HUDEP-2 (cell line): ENCODE measurements at regions not wholly inside any gene's neighbourhood (a gene's known extent, or its start where the extent isn't known, plus 50 kb on each side); places are given as distances from the start of the nearest gene placed in this dataset.
"Not testable (repeated sequence)": the region's sequence is repeated elsewhere in the genome, so short reads cannot be mapped to it uniquely, and the experiment has no call there.

ENCODE experiments used
- DNase-seq, 76 experiments: peaks; one replicate each; lab custom pipeline; 2025; ENCODE audit not compliant: unreplicated experiment in 76 of 76; lab: John Stamatoyannopoulos, UW

DNA sequence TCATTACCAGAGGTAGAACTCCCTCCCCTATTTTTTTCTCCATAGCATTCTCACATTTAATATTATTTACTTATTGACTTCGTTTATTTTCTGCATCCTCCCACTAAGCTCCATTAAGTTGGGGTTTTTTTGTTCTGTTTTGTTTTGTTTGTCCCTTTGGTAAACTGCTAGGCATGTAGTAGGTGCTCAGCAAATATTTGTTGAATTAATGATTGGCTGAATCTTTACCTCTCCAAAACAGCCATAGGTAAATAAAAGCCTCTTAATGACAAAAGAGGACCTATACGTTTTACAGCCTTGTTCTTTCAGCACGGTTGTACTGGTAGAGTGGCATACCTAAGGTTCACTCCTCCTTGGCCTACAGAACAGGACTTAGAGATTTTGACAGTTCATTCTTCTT lies 52.0 kb downstream of the PRORP start:
- no peak for DNase-seq

DNA sequence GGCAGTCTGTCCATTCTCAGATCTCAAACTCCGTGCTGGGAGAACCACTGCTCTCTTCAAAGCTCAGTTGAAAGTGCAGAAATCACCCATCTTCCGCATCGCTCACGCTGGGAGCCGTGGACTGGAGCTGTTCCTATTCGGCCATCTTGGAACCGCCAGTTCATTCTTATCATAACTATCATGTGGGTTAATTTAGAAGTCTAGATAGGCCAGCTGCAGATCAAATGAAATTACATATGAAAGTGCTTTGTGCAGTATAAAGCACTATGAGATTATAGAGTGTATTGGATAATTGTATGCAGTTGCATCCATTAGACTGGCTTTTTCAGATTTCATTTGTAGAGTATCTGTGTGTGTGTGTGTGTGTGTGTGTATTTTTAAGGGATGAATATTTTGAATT lies 57.8 kb downstream of the PRORP start:
- DNase-seq: no peak

DNA sequence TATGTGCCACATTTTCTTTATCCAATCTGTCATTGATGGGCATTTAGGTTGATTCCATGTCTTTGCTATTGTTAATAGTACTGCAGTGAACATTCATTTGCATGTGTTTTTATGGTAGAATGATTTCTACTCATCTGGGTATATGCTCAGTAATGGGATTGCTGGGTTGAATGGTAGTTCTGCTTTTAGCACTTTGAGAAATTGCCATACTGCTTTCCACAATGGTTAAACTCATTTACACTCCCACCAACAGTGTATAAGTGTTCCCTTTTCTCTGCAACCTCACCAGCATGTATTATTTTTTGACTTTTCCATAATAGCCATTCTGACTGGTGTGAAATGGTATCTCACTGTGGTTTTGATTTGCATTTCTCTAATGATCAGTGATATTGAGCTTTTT lies 62.5 kb downstream of the PRORP start:
- not testable (repeated sequence) for DNase-seq

DNA sequence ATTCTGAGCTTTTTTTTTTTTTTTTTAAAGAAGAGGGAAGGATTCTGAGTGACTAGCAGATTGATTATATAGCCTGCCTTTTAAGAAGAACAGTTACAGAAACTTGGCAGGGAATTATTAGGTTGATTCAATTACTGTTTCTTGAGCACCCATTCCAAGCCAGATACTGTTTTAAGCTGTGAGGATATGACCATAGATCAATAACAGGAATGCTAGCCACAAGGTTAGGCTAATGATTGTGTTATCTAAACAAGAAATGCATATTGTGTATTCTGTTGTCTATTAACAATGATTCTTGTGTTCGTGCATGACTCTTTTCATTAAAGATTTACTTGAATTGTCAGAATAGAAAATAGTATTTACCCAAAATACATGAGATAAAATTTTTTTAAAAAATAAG lies 67.1 kb downstream of the PRORP start:
- DNase-seq: no peak

DNA sequence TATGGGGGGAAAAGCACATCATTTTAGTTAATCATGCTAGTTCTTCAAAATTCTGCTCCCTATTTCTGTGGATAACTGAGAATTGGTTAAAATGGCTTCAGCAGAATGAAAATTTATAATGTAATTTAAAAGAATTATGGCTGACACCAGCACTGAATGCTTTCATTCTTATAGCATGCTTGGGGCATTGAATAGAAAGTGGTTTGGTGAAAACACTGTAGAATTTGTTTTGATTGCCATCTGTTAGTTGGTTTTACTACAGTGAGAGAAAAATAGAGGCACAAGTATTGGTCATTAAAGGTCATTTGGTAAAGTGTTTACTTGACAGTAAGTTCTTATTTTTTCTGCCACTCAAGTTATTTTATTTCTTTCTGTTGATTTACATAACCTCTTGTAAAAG lies 70.8 kb downstream of the PRORP start:
- DNase-seq: no peak

DNA sequence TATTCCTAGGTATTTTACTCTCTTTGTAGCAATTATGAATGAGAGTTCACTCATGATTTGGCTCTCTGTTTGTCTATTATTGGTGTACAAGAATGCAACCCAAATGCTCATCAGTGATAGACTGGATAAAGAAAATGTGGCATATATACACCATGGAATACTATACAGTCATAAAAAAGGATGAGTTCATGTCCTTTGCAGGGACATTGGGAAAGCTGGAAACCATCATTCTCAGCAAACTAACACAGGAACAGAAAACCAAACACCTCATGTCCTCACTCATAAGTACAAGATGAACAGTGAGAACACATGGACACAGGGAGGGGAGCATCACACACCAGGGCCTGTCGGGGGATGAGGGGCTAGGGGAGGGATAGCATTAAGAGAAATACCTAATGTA lies 71.8 kb downstream of the PRORP start:
- not testable (repeated sequence) for DNase-seq

DNA sequence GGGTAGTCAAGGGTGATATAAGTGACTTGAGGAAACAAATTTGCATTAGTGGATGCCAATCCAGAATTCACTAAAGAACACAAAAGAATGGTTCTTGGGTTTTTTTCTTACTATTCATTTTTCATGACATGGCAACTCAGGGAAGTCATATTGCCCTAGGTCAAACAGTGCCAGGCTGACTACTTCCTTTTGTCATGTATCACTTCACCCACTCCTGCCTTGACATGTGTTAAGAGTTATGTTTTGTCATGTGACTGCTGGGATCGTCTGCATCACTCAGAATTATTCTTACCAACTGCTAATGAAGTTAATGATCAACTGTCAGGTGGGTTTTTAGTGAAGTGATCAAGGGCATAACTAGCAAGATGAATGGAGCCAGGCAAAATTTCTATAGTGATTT lies 74.2 kb downstream of the PRORP start:
- no peak for DNase-seq

DNA sequence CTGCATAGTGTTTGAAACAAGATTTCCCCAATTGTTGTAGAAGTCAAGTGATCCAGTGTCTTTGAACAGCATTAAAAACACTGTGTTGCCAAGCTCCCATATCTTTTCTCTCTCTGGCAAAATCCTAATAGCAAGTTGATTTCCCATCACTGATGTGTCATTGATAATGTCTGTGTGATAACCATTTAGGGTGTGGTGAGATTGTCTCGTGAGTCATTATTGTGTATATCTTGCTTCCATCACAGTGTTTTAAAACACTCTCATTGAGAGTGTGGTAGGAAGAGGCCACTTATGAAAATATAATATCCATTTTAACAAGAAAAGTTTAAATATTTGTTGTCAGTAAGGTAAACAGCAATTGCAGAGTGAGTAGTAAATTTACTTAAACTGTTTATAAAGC lies 74.7 kb downstream of the PRORP start:
- peak in 6 of 76 experiments; percentile 2 to 42 (median 12) for DNase-seq

DNA sequence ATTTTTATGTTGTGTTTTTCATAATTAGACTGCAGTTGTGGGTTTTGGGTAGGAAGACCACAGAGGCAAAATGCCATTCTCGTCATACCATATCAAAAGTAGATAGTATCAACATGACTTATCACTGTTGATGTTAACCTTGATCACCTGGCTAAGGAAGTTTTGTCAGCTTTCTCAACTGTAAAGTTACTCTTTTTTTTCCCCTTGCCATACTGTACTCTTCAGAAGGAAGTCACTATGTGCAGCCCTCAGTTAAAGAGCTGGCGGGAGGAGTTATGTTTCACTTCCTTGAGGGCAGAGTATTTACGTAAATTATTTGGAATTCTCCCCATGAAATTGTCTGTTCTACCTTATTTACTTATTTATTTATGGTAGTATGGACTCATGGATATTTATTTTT lies 78.7 kb downstream of the PRORP start:
- DNase-seq: no peak

DNA sequence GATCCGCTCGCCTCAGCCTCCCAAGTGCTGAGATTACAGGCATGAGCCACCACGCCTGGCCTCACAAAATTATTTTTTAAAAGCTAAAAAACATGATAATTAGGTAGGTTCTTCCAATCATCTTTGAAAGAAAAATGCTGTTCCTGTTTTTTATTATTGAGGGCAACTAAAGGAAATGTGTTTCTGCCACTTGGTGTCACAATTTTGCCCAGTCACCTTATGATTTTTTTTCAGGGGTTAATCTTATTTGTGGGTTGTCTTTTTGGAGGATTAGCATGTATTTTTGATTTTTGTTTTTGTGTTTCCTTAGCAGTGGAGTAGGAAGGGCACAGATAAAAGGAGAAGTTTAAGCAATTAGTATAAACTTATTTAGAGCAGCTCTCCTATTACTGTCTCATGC lies 79.8 kb downstream of the PRORP start:
- no peak for DNase-seq

DNA sequence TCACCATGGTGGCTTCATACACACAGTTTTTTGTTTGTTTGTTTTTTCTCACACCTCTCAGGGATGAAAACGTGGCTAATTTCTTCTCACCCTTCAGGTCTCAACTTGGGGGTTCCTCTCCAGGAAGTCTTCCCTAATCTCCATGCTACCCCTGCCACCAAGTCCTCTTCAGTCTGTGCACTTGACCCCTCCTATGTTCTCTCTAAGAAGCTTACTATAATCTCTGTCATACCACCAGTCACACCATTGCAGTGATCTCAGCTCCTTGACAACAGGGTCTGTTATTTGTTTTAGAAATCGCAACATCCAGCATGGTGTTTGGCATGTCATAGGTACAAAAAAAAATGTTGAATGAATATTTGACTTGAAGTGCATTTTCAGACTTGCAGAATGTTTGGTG lies 83.4 kb downstream of the PRORP start:
- no peak for DNase-seq

DNA sequence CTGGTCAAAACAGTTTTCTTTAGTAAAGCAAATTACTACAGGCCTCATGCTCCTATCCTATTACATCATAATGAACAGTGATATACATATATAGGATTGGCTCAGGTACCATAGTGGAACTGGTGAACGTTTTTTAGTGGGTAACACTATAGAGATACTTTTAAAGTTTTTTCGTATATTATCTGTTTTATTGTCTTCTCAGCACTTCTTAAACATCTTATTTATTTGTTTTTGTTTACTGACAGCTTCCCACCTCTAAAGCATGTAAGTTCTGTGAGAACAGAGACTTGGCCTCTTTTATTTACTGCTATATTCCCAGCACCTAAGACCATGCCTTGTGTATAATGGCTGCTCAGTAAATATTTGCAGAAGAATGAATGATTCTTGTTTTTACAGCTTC lies 81.1 kb upstream of the PSMA6 start:
- no peak for DNase-seq

DNA sequence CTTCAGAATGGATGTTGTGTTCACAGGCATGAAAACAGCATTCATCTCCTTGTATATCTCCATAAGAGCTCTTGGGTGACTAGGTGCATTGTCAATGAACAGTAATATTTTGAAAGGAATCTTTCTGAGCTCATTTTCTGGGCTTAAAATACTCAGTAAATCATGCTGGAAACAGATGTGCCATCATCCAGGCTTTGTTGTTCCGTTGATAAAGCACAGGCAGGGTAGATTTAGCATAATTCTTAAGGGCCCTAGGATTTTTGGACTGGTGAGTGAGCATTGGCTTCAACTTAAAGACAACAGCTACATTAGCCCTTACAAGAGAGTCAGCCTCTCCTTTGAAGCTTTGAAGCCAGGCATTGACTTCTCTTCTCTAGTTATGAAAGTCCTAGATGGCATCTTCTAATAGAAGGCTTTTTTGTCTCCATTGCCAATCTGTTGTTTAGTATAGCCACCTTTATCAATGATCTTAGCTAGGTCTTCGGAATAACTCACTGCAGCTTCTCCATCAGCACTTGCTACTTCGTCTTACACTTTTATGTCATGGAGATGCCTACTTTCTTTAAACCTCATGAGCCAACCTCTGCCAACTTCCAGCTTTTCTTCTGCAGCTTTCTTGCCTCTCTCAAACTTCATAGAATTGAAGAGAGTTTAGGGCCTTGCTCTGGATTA lies 79.6 kb upstream of the PSMA6 start:
- no peak for DNase-seq

DNA sequence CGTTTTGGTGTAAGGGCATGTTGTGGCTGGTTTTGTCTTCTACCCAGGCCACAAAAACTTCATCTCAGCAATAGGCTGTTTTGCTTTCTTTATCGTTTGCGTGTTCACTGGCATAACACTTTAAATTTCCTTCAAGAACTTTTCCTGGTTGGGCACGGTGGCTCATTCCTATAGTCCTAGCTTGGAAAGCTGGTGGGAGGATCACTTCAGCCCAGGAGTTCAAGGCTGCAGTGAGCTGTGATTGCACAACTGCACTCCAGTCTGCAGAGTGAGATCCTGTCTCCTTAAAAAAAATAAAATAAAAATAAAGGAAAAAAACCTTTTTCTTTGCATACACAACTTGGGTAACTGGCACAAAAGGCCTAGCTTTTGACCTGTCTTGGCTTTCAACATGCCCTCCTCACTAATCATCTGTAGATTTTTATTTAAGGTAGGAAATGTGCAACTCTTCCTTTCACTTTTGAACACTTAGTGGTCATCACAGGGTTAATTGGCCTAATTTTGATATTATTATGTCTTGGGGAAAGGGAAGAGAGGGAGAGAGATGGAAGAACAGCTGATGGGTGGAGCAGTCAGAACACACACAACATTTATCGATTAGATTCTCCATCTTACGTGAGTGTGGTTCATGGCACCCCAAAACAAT lies 78.9 kb upstream of the PSMA6 start:
- no peak for DNase-seq

DNA sequence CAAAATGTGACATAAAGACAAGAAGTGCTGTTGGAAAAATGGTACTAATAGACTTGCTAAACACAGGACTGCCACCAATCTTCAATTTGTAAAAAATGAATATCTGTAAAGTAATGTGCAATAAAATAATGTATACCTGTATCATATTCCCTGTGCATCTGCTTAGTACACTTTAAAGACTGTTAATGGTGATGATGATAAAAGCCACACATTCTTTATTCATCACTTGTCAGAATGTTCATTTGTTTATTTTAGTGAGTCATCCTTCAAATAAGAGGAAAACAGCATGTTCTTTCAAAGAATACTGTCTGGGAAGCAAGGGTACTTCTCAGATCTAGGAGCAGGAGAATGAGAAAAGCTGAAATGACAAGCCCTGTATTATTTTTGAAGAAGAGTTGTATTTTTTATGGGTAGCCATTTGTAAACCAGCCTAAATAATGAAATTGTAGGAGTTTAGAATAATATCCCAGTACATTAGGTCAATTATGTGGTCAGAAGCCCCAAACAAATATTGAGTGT lies 78.3 kb upstream of the PSMA6 start:
- DNase-seq: no peak

DNA sequence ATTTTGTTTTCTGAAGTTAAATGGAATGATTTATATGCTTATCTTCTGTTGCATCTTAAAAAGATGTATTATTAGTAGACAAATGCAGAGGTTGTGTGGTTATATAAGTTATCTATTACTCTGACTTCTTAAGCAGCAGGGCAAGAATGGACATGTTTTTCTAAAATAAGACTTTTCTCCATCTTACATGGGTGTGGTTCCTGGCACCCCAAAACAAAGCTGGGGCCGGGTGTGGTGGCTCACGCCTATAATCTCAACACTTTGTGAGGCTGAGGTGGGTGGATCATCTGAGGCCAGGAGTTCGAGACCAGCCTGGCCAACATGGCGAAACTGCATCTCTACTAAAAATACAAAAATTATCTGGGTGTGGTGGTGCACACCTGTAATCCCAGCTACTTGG lies 77.8 kb upstream of the PSMA6 start:
- DNase-seq: not testable (repeated sequence)

DNA sequence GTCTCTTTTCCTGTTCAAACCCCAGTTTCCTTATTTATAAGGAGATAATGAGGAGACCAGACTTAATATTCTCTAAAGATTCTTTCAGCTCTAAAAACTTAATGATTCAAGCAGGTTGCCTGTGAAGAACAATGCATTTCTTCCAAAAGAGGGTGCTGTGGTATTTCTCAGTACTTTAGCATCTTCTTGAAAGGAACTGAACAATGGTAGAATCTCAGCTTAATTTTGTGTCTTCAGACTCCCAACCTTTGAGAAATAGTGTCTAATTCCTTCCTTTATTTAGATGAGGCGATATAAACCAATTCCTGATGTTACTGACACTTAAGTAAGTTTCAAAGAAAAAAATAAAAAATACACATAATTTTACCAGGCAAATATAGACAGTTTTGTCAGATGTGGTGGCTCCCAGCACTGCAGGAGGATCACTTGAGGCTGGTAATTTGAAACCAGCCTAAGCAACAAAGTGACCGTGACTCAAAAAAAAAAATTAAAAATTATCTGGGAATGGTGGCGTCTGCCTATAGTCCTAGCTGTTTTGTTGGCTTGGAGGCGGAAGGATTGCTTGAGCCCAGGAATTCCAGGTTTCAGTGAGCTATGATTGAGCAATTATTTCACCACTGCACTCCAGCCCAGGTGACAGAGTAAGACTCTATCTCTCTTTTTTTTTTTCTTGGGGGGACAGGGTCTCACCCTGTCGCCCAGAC lies 76.9 kb upstream of the PSMA6 start:
- no peak for DNase-seq

DNA sequence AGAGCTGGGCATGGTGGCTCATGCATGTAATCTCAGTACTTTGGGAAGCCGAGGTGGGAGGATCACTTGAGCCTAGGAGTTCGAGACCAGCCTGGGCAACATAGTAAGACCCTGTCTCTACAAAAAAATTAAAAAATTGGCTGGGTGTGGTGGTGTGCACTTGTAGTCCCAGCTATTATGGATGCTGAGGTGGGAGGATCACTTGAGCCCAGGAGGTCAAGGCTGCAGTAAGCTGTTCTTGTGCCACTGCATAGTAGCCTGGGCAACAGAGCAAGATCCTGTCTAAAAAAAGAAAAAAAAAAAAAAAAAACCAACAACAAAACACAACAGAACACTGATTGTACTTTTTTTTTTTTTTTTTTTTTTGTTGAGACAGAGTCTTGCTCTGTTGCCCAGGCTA lies 74.0 kb upstream of the PSMA6 start:
- DNase-seq: not testable (repeated sequence)

DNA sequence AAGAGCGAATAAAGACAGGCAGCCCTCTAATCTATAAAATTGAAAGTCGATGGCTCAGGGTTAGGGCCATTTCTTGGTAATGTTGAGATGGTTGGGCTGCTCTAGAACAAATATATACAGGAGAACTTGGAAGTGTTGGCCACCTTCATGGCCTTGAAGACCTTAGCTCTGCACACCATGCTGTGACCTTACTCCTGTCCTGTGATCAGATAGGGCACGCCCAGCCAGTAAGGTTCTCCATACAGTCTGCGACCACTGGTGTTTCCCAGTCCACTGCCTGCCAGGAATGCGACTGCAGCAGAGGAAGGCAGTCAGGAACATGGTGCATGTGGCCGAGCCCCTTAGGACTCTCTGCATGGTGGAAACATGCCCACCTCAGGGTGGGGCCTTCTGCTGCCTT lies 73.2 kb upstream of the PSMA6 start:
- no peak for DNase-seq

DNA sequence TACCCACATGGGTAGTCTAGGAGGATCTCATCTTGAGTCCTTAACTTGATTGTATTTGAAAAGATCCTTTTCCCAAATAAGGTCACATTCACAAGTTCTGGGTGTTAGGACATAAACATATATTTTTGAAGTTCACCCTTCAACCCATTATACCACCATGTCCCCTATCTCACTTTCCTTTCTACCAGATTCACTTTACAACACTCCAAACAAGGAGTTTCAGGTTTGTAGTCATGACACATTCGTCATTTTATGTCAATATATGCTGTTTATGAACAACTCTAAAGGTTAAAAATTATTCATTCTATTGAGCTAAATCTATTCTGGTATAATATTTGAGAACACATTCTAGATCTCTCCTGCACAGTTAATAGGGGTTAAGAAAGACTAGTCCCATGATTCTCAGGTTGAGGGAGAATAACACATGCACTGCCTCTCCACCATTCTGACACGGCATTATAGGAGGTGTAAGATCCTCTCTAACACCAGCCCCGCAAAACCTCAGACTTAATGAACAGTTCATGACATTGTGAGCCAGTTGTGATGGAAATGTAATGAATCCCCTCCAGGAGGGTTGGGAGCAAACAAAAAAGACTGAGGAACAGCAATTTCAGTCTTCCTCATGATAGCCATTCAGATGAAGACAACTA lies 72.0 kb upstream of the PSMA6 start:
- DNase-seq: no peak

DNA sequence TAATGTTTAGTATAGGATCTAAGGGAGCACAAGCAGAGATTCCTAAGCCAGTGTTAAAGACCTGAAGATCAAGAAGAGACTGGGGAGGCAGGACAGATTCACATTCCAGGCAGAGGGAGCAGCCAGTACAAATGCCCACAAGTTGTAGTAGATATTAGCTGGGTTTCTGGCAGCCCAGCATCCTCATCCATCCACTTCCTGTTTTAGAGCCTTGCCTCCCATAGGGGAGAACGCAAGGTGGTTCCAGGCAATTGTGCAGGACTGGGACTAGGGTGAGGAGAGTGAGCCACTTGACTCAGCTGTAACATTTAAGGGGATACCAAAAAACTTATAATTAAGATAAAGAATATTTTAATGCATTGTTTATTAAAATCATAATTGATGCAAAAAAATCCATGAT lies 71.3 kb upstream of the PSMA6 start:
- no peak for DNase-seq
